PC-9 (cell line): ENCODE measurements at regions not wholly inside any gene's neighbourhood (a gene's known extent, or its start where the extent isn't known, plus 50 kb on each side); places are given as distances from the start of the nearest gene placed in this dataset.

Experiments
- EZH2 ChIP-seq: fragments of 200-600 bp; sonication (generic); IDR thresholded peaks from 2 replicates; pipeline ENCODE4 v1.8.0; 2017; ENCODE audit warnings: antibody characterized with exemption, low read depth
- TF ChIP-seq, protein P1 (sequence below): fragments of 200-600 bp; sonication (generic); conservative IDR thresholded peaks from 2 replicates; pipeline ENCODE4 v1.6.1; 2017; ENCODE audit warnings: mixed run types, antibody characterized with exemption, mild to moderate bottlenecking, moderate library complexity

- TF ChIP-seq, protein P1, sequence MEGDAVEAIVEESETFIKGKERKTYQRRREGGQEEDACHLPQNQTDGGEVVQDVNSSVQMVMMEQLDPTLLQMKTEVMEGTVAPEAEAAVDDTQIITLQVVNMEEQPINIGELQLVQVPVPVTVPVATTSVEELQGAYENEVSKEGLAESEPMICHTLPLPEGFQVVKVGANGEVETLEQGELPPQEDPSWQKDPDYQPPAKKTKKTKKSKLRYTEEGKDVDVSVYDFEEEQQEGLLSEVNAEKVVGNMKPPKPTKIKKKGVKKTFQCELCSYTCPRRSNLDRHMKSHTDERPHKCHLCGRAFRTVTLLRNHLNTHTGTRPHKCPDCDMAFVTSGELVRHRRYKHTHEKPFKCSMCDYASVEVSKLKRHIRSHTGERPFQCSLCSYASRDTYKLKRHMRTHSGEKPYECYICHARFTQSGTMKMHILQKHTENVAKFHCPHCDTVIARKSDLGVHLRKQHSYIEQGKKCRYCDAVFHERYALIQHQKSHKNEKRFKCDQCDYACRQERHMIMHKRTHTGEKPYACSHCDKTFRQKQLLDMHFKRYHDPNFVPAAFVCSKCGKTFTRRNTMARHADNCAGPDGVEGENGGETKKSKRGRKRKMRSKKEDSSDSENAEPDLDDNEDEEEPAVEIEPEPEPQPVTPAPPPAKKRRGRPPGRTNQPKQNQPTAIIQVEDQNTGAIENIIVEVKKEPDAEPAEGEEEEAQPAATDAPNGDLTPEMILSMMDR: no peak
- no peak for TF ChIP-seq EZH2
Observed at GRCh38 chr18:29531746-29532145, 1354.8 kb upstream of the CDH2 start.
